ENCODE measurements at regions not wholly inside any gene's neighbourhood (a gene's known extent, or its start where the extent isn't known, plus 50 kb on each side); places are given as distances from the start of the nearest gene placed in this dataset.
"Not testable (repeated sequence)": the region's sequence is repeated elsewhere in the genome, so short reads cannot be mapped to it uniquely, and the experiment has no call there.

GRCh38 chr5:116738239-116738614 is 163.6 kb upstream of the SEMA6A start:
- no peak for DNase-seq (ENCODE audit: low read depth)

- no peak for DNase-seq (ENCODE audit: low read depth)
These were observed 162.0 kb upstream of the SEMA6A start for GRCh38 chr5:116736671-116737070.

GRCh38 chr5:116733991-116734975 is 159.7 kb upstream of the SEMA6A start:
- no peak for DNase-seq (ENCODE audit: low read depth)

- DNase-seq (ENCODE audit: low read depth): no peak
These were observed 158.0 kb upstream of the SEMA6A start for GRCh38 chr5:116732591-116732990.

GRCh38 chr5:116731432-116731831 is 156.8 kb upstream of the SEMA6A start:
- no peak for DNase-seq (ENCODE audit: low read depth)

- no peak for DNase-seq (ENCODE audit: low read depth)
These were observed 156.1 kb upstream of the SEMA6A start for GRCh38 chr5:116730706-116731105.

- no peak for DNase-seq (ENCODE audit: low read depth)
These were observed 155.6 kb upstream of the SEMA6A start for GRCh38 chr5:116730185-116730584.

- DNase-seq (ENCODE audit: low read depth): no peak
These were observed 152.6 kb upstream of the SEMA6A start for GRCh38 chr5:116727248-116727647.

GRCh38 chr5:116726180-116726579 is 151.6 kb upstream of the SEMA6A start:
- not testable (repeated sequence) for DNase-seq (ENCODE audit: low read depth)

GRCh38 chr5:116724971-116725370 is 150.3 kb upstream of the SEMA6A start:
- DNase-seq (ENCODE audit: low read depth): no peak

GRCh38 chr5:116722651-116723050 is 148.0 kb upstream of the SEMA6A start:
- no peak for DNase-seq (ENCODE audit: low read depth)

GRCh38 chr5:116719106-116719505 is 144.5 kb upstream of the SEMA6A start:
- DNase-seq (ENCODE audit: low read depth): no peak

GRCh38 chr5:116718317-116718716 is 143.7 kb upstream of the SEMA6A start:
- no peak for DNase-seq (ENCODE audit: low read depth)

- no peak for DNase-seq (ENCODE audit: low read depth)
These were observed 134.5 kb upstream of the SEMA6A start for GRCh38 chr5:116709082-116709481.

GRCh38 chr5:116705121-116705519 is 130.5 kb upstream of the SEMA6A start:
- DNase-seq (ENCODE audit: low read depth): not testable (repeated sequence)

GRCh38 chr5:116703941-116704340 is 129.3 kb upstream of the SEMA6A start:
- DNase-seq (ENCODE audit: low read depth): no peak

GRCh38 chr5:116703328-116703727 is 128.7 kb upstream of the SEMA6A start:
- no peak for DNase-seq (ENCODE audit: low read depth)

GRCh38 chr5:116702776-116703175 is 128.2 kb upstream of the SEMA6A start:
- no peak for DNase-seq (ENCODE audit: low read depth)

GRCh38 chr5:116699332-116699731 is 124.7 kb upstream of the SEMA6A start:
- no peak for DNase-seq (ENCODE audit: low read depth)

GRCh38 chr5:116696366-116696765 is 121.7 kb upstream of the SEMA6A start:
- no peak for DNase-seq (ENCODE audit: low read depth)

GRCh38 chr5:116695681-116696080 is 121.1 kb upstream of the SEMA6A start:
- DNase-seq (ENCODE audit: low read depth): no peak

- DNase-seq (ENCODE audit: low read depth): no peak
These were observed 111.8 kb upstream of the SEMA6A start for GRCh38 chr5:116686438-116686837.

- no peak for DNase-seq (ENCODE audit: low read depth)
These were observed 111.3 kb upstream of the SEMA6A start for GRCh38 chr5:116685931-116686330.

- no peak for DNase-seq (ENCODE audit: low read depth)
These were observed 110.4 kb upstream of the SEMA6A start for GRCh38 chr5:116685069-116685468.
